ENCODE measurements at regions not wholly inside any gene's neighbourhood (a gene's known extent, or its start where the extent isn't known, plus 50 kb on each side); places are given as distances from the start of the nearest gene placed in this dataset.

DNA sequence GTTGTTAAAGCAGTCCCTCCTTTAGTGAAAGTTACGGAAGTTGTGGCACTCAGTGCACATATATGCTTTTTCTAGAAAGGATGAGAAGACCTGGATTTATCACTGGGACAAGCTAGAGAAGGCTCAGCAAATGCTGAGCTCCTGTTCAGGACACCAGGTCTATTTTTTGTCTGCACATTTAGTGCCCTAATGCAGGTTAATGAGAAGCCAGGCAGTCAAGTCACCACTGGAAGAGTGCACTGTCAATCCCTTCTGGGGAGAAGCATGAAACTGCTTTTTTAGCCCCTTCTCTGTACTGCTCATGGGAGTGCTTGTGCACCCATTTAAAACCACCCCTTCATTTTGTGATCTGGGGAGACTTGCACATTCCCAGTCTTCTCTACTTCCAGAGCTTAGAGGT is 624.1 kb upstream of the USP24 start:
- TF ChIP-seq, protein P1, sequence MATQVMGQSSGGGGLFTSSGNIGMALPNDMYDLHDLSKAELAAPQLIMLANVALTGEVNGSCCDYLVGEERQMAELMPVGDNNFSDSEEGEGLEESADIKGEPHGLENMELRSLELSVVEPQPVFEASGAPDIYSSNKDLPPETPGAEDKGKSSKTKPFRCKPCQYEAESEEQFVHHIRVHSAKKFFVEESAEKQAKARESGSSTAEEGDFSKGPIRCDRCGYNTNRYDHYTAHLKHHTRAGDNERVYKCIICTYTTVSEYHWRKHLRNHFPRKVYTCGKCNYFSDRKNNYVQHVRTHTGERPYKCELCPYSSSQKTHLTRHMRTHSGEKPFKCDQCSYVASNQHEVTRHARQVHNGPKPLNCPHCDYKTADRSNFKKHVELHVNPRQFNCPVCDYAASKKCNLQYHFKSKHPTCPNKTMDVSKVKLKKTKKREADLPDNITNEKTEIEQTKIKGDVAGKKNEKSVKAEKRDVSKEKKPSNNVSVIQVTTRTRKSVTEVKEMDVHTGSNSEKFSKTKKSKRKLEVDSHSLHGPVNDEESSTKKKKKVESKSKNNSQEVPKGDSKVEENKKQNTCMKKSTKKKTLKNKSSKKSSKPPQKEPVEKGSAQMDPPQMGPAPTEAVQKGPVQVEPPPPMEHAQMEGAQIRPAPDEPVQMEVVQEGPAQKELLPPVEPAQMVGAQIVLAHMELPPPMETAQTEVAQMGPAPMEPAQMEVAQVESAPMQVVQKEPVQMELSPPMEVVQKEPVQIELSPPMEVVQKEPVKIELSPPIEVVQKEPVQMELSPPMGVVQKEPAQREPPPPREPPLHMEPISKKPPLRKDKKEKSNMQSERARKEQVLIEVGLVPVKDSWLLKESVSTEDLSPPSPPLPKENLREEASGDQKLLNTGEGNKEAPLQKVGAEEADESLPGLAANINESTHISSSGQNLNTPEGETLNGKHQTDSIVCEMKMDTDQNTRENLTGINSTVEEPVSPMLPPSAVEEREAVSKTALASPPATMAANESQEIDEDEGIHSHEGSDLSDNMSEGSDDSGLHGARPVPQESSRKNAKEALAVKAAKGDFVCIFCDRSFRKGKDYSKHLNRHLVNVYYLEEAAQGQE (IDR thresholded peaks at IDR 0.05; ENCODE audit: low read depth), result no peak
- no peak for TF ChIP-seq RAD21 (IDR thresholded peaks at IDR 0.05; ENCODE audit: low read depth)
- TF ChIP-seq CEBPB (IDR thresholded peaks at IDR 0.05), result no peak
- no peak for TF ChIP-seq YY1 (IDR thresholded peaks at IDR 0.05; ENCODE audit: low read depth)
